Sigmoid colon (tissue), 4 donors: ENCODE measurements at regions not wholly inside any gene's neighbourhood (a gene's known extent, or its start where the extent isn't known, plus 50 kb on each side); places are given as distances from the start of the nearest gene placed in this dataset.

Source experiments
- CTCF ChIP-seq, 4 experiments: fragments of 450-650 bp in 3 of 4; fragments of 200-600 bp in 1 of 4; IDR thresholded peaks; one replicate each; pipeline ENCODE4 v1.5.1; 2016 to 2019; ENCODE audit warnings: antibody characterized with exemption in 4 of 4, mild to moderate bottlenecking in 3 of 4, moderate library complexity in 2 of 4
- POLR2AphosphoS5 ChIP-seq, 4 donors: sonication (generic); formaldehyde crosslinking; IDR thresholded peaks; one replicate each; pipeline ENCODE4 v1.6.1; 2017; ENCODE audit warnings: antibody characterized with exemption in 4 of 4

DNA sequence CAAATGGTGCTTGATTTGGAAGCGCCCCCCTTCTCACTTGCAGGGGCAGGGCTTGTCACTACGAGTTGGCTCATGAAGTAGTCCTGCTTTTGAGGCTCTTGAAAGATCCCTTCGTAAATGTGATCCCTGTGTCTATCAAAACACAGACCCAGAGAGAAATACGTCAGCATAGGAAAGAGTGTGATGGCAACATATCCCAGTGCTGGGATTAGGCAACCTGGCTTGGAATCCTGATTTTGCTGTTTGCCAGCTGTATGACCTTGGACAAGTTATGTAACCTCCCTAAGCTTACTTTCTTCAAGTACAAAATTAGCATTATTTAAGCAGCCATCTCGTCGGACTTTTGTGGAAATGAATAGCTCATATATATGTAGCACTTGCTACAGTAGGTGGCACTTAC lies 228.4 kb downstream of the ATG4C start:
- TF ChIP-seq CTCF (IDR thresholded peaks at IDR 0.05) (no peak), POLR2AphosphoS5 (IDR thresholded peaks at IDR 0.05) (no peak)
